ENCODE measurements at regions not wholly inside any gene's neighbourhood (a gene's known extent, or its start where the extent isn't known, plus 50 kb on each side); places are given as distances from the start of the nearest gene placed in this dataset.

DNA sequence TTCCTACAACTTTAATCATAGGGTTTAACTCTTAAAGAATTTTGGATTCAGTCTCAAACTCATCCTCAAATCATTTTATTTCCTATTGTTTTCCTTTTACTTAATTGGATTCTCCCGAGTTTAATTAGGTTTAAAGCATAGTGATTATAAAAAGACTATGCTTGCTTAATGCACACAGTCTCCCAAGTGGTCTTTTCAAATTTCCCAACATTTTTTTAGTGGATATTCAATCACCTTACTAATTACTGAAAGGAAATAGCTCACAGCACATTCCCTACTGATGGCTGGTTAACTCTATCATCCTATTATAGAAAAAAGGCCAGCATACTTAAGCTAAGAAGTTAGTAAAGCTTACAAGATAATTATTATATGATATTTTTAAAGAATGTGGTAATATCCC is 170.6 kb downstream of the PRDM9 start:
- Histone ChIP-seq H3K79me2 (ENCODE audit: low read depth) (no peaks in the 10 kb centered on the region), H3K4me3 (no peak overlapping the region), H3K9me2 (ENCODE audit: insufficient read depth) (no peaks in the 10 kb centered on the region), H3K4me2 (no peak overlapping the region), H2AFZ (no peak overlapping the region), H3F3A (ENCODE audit: insufficient read depth, low read depth) (no peaks in the 10 kb centered on the region), H3K9me3 (ENCODE audit: insufficient read depth, low read depth) (no peaks in the 10 kb centered on the region), H3K27ac (no peak overlapping the region), H4K20me1 (ENCODE audit: insufficient read depth) (no peaks in the 10 kb centered on the region), H3K27me3 (ENCODE audit: insufficient read depth, low read depth) (no peaks in the 10 kb centered on the region), H3K36me3 (ENCODE audit: low read depth) (no peaks in the 10 kb centered on the region), H3K4me1 (replicated peaks; ENCODE audit: insufficient read depth) (no peaks in the 10 kb centered on the region)
- BruUV-seq (replicated peaks): no TSS peak
- DNase-seq: no peak
- CTCF ChIA-PET: no interaction called here
- TF ChIP-seq, protein P1, sequence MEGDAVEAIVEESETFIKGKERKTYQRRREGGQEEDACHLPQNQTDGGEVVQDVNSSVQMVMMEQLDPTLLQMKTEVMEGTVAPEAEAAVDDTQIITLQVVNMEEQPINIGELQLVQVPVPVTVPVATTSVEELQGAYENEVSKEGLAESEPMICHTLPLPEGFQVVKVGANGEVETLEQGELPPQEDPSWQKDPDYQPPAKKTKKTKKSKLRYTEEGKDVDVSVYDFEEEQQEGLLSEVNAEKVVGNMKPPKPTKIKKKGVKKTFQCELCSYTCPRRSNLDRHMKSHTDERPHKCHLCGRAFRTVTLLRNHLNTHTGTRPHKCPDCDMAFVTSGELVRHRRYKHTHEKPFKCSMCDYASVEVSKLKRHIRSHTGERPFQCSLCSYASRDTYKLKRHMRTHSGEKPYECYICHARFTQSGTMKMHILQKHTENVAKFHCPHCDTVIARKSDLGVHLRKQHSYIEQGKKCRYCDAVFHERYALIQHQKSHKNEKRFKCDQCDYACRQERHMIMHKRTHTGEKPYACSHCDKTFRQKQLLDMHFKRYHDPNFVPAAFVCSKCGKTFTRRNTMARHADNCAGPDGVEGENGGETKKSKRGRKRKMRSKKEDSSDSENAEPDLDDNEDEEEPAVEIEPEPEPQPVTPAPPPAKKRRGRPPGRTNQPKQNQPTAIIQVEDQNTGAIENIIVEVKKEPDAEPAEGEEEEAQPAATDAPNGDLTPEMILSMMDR (conservative IDR thresholded peaks at IDR 0.05): no peak
- TF ChIP-seq EZH2 (IDR thresholded peaks at IDR 0.05; ENCODE audit: low read depth): no peak
- POLR2A ChIA-PET (ENCODE audit: unreplicated experiment): no interaction called here
- intact Hi-C loops (cut with micrococcal nuclease; ENCODE audit: unreplicated experiment): no loop called here

DNA sequence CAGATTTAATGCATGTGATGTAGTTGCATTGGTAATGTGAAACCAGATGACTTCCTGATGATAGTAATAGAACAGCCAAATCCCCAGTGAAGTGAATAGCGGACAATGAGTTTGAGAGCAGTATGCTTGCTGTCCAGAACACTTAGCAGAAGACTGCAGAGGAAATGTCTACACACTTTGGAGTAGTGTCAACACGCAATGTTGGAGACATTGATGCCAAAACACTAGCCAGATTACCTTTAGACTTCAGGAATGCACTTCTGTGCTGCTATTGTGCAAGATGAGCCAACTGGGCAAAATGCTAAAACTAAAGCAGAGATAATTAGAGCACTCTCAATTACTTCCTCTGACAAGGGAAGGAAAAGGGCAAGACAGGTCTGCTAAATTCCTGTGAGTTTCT is 176.7 kb downstream of the PRDM9 start:
- no peak overlapping the region for H3K4me3 ChIP-seq
- no peaks in the 10 kb centered on the region for H3K4me1 ChIP-seq (replicated peaks; ENCODE audit: insufficient read depth)
- H3F3A ChIP-seq (ENCODE audit: insufficient read depth, low read depth): no peaks in the 10 kb centered on the region
- H3K79me2 ChIP-seq (ENCODE audit: low read depth): no peaks in the 10 kb centered on the region
- H4K20me1 ChIP-seq (ENCODE audit: insufficient read depth): no peaks in the 10 kb centered on the region
- H3K9me3 ChIP-seq (ENCODE audit: insufficient read depth, low read depth): no peaks in the 10 kb centered on the region
- H3K27ac ChIP-seq: no peak overlapping the region
- H3K9me2 ChIP-seq (ENCODE audit: insufficient read depth): no peaks in the 10 kb centered on the region
- TF ChIP-seq EZH2 (IDR thresholded peaks at IDR 0.05; ENCODE audit: low read depth): no peak
- TF ChIP-seq, protein P1 (conservative IDR thresholded peaks at IDR 0.05): no peak
- H3K36me3 ChIP-seq (ENCODE audit: low read depth): no peaks in the 10 kb centered on the region
- H3K27me3 ChIP-seq (ENCODE audit: insufficient read depth, low read depth): no peaks in the 10 kb centered on the region
- no TSS peak for BruUV-seq (replicated peaks)
- intact Hi-C loops (cut with micrococcal nuclease; ENCODE audit: unreplicated experiment): no loop called here
- H3K4me2 ChIP-seq: no peak overlapping the region
- no peak for DNase-seq
- ChIA-PET CTCF (no interaction called here), POLR2A (ENCODE audit: unreplicated experiment) (no interaction called here)
- no peak overlapping the region for H2AFZ ChIP-seq

DNA sequence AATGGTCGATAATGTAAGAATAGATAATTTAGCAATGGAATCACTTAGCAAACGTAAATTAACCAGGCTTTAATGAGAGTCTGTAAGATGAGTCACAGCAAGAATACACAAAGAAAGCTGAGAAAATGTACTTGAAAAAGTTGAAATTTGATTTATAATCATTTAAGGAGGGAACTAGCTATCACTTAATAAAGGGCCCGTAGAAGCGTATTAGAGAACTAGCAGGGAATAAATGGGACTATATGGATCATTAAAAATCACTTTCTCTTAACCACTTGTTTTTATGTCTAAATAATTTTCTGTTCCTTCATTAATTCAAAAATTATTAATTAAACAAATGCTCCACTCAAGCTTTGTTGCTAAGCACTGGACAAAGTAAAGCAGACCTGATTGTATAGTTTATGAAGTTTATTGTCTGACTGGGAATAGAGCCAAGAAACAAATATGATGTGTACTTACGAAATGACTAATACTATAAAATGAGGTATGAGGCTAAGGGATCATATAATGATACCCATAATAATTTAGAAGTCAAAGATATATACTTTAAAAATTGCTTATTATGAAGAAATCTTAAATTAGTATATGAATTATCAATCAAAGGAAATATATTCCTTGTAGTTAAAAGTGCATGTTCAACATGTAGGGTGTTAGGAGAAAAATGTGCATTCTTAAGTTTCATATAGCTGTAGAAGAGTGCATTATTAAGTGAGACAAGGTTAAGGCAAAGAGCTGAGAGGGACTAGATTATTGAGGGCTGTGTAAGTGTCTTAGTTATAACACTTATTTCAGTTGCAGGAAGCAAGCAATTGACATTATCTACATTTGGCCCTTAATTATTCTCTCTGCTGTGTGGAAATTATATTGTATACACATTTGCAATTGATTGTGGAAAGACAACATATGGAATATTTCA is 196.8 kb downstream of the PRDM9 start:
- Histone ChIP-seq H3K36me3 (ENCODE audit: low read depth) (no peaks in the 10 kb centered on the region), H2AFZ (no peak overlapping the region), H3K27me3 (ENCODE audit: insufficient read depth, low read depth) (no peaks in the 10 kb centered on the region), H3K4me3 (no peak overlapping the region), H3K9me3 (ENCODE audit: insufficient read depth, low read depth) (no peaks in the 10 kb centered on the region), H3K27ac (no peak overlapping the region), H3F3A (ENCODE audit: insufficient read depth, low read depth) (no peaks in the 10 kb centered on the region), H3K79me2 (ENCODE audit: low read depth) (no peaks in the 10 kb centered on the region), H3K9me2 (ENCODE audit: insufficient read depth) (no peaks in the 10 kb centered on the region), H3K4me2 (no peak overlapping the region), H4K20me1 (ENCODE audit: insufficient read depth) (no peaks in the 10 kb centered on the region), H3K4me1 (replicated peaks; ENCODE audit: insufficient read depth) (no peaks in the 10 kb centered on the region)
- intact Hi-C loops (cut with micrococcal nuclease; ENCODE audit: unreplicated experiment): no loop called here
- TF ChIP-seq, protein P1 (conservative IDR thresholded peaks at IDR 0.05): no peak
- TF ChIP-seq EZH2 (IDR thresholded peaks at IDR 0.05; ENCODE audit: low read depth): no peak
- no TSS peak for BruUV-seq (replicated peaks)
- ChIA-PET CTCF (interaction anchor here (0.6 kb wide), 1 partner anchor 500 kb away, joined by 4 read pairs; no protein-coding TSS in a partner anchor), POLR2A (ENCODE audit: unreplicated experiment) (no interaction called here)
- no peak for DNase-seq

Data from PC-9 (cell line).